DOHH2 (cell line): ENCODE measurements at regions not wholly inside any gene's neighbourhood (a gene's known extent, or its start where the extent isn't known, plus 50 kb on each side); places are given as distances from the start of the nearest gene placed in this dataset.

ENCODE experiments used
- EZH2phosphoT487 ChIP-seq: fragments of 200-600 bp; sonication (generic); IDR thresholded peaks from 2 replicates; pipeline ENCODE4 v1.6.1; 2017; ENCODE audit warnings: borderline replicate concordance, mild to moderate bottlenecking, antibody characterized with exemption, low read length, moderate library complexity, mixed read lengths
- TF ChIP-seq, protein P1 (sequence below): fragments of 200-600 bp; sonication (generic); IDR thresholded peaks from one replicate; pipeline ENCODE4 v1.5.1; 2014; ENCODE audit warnings: antibody characterized with exemption, mild to moderate bottlenecking, low read depth, low read length; ENCODE audit not compliant: poor library complexity, severe bottlenecking

DNA sequence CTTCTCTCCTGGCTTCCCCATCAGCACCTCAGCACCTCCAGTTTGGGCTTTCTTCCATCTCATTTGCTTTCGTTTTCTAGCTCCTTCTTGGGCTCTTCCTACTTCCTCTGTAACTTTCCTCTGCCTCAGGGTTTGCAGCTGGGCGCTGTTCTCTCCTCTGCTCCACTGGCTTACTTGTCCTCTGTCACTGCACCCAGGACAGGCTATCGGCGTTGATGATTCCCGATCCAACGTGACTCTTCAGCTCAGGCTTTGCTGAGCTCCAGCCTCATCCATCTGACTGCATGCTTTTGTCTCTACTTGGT lies 362.4 kb downstream of the CYRIA start:
- TF ChIP-seq, protein P1, sequence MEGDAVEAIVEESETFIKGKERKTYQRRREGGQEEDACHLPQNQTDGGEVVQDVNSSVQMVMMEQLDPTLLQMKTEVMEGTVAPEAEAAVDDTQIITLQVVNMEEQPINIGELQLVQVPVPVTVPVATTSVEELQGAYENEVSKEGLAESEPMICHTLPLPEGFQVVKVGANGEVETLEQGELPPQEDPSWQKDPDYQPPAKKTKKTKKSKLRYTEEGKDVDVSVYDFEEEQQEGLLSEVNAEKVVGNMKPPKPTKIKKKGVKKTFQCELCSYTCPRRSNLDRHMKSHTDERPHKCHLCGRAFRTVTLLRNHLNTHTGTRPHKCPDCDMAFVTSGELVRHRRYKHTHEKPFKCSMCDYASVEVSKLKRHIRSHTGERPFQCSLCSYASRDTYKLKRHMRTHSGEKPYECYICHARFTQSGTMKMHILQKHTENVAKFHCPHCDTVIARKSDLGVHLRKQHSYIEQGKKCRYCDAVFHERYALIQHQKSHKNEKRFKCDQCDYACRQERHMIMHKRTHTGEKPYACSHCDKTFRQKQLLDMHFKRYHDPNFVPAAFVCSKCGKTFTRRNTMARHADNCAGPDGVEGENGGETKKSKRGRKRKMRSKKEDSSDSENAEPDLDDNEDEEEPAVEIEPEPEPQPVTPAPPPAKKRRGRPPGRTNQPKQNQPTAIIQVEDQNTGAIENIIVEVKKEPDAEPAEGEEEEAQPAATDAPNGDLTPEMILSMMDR = no peak
- TF ChIP-seq EZH2phosphoT487 = no peak
